Panc1 (cell line): ENCODE measurements at regions not wholly inside any gene's neighbourhood (a gene's known extent, or its start where the extent isn't known, plus 50 kb on each side); places are given as distances from the start of the nearest gene placed in this dataset.

ENCODE experiments used
- ATAC-seq: fragments of 200-7000 bp; cut with Tn5 transposase; 2 replicates; pipeline ENCODE4 v1.9.1; 2020; ENCODE audit warnings: mild to moderate bottlenecking, moderate library complexity
- BruUV-seq: library from RNA; stranded (reverse); fragments of 400-500 nt; replicated peaks from 2 replicates; lab custom pipeline; 2021; lab: Mats Ljungman, UMichigan
- CTCF ChIA-PET: fragments of 300-600 bp; sonication (Branson Sonifier 250); formaldehyde crosslinking; loops from one replicate; lab custom pipeline; 2022; ENCODE audit warnings: antibody characterized with exemption; lab: Charles Lee
- POLR2A ChIA-PET: fragments of 300-600 bp; sonication (Branson Sonifier 250); formaldehyde crosslinking; loops from one replicate; lab custom pipeline; 2022; ENCODE audit warnings: antibody characterized with exemption; lab: Charles Lee
- DNase-seq: peaks from one replicate; pipeline ENCODE4 v3.0.0-alpha.2; 2010; ENCODE audit warnings: low read depth, low spot score
- H3K27ac ChIP-seq: 2 replicates; pipeline ENCODE4 v1.5.1; 2011; ENCODE audit warnings: mild to moderate bottlenecking, low read length, inconsistent platforms
- H3K27me3 ChIP-seq: fragments of 200-500 bp; sonication (Bioruptor generic); 2 replicates; pipeline ENCODE4 v1.6.0; 2014; ENCODE audit warnings: low read length, inconsistent platforms; ENCODE audit not compliant: control insufficient read depth, insufficient read depth
- H3K36me3 ChIP-seq: fragments of 200-500 bp; sonication (Bioruptor generic); 2 replicates; pipeline ENCODE4 v1.5.1; 2014; ENCODE audit warnings: inconsistent platforms, mild to moderate bottlenecking, low read length, moderate library complexity; ENCODE audit not compliant: control insufficient read depth, insufficient read depth
- H3K4me1 ChIP-seq: 2 replicates; pipeline ENCODE4 v1.5.1; 2011; ENCODE audit warnings: inconsistent platforms, mild to moderate bottlenecking, low read length, moderate library complexity; ENCODE audit not compliant: control insufficient read depth, insufficient read depth
- H3K4me3 ChIP-seq, 2 experiments: 2 replicates each; pipeline ENCODE4 v1.5.1; 2011 to 2012; ENCODE audit warnings: low read depth in 2 of 2, low read length in 2 of 2, mild to moderate bottlenecking in 2 of 2, inconsistent platforms in 1 of 2, moderate library complexity in 1 of 2
- H3K9me3 ChIP-seq: fragments of 200-500 bp; sonication (Bioruptor generic); 2 replicates; pipeline ENCODE4 v1.5.1; 2014; ENCODE audit warnings: low read depth, mild to moderate bottlenecking, inconsistent platforms, low read length, moderate library complexity; ENCODE audit not compliant: control insufficient read depth, insufficient read depth
- POLR2AphosphoS5 ChIP-seq: IDR thresholded peaks from 2 replicates; pipeline ENCODE4 v1.6.1; 2012; ENCODE audit warnings: mild to moderate bottlenecking, low read depth, low read length, moderate library complexity
- SIN3A ChIP-seq: IDR thresholded peaks from 2 replicates; pipeline ENCODE4 v1.6.1; 2012; ENCODE audit warnings: low read depth, mild to moderate bottlenecking, low read length, moderate library complexity, borderline replicate concordance; ENCODE audit not compliant: insufficient read depth
- TCF7L2 ChIP-seq: IDR thresholded peaks from 2 replicates; pipeline ENCODE4 v1.6.1; 2011; ENCODE audit warnings: mild to moderate bottlenecking, low read depth, low read length, inconsistent platforms
- in situ Hi-C: cut with HindIII; loops from 2 replicates; pipeline ENCODE4 v1.10.0; 2016; ENCODE audit warnings: low sequenced_read_pairs, low pct_unique_long_range_greater_than_20kb
- intact Hi-C: fragments of 100-400 bp; cut with micrococcal nuclease; formaldehyde crosslinking; loops from one replicate; pipeline ENCODE4 v1.10.0; 2022; ENCODE audit not compliant: unreplicated experiment
- TF ChIP-seq, protein P1 (sequence below): fragments of 450-650 bp; IDR thresholded peaks from 2 replicates; pipeline ENCODE4 v1.5.1; 2017; ENCODE audit warnings: mild to moderate bottlenecking
- TF ChIP-seq, protein P2 (sequence below), 2 experiments: IDR thresholded peaks; 2 replicates each; pipeline ENCODE4 v1.6.1; 2011 to 2012; ENCODE audit warnings: low read depth in 2 of 2, control low read depth in 1 of 2, low read length in 1 of 2, mild to moderate bottlenecking in 1 of 2, moderate library complexity in 1 of 2; ENCODE audit not compliant: insufficient read depth in 1 of 2

GRCh38 chr7:25626451-25627131 lies 398.3 kb upstream of the NPVF start:
- no TSS peak for BruUV-seq
- Histone ChIP-seq H3K27me3 (peaks cover 5% of the 10 kb centered on the region), H3K27ac (no peak overlapping the region), H3K36me3 (no peaks in the 10 kb centered on the region), H3K4me1 (no peaks in the 10 kb centered on the region), H3K9me3 (no peaks in the 10 kb centered on the region), H3K4me3 (no peak overlapping the region)
- ATAC-seq, result no peak
- in situ Hi-C loops (no loop called here), intact Hi-C loops (no loop called here)
- TF ChIP-seq, protein P1, sequence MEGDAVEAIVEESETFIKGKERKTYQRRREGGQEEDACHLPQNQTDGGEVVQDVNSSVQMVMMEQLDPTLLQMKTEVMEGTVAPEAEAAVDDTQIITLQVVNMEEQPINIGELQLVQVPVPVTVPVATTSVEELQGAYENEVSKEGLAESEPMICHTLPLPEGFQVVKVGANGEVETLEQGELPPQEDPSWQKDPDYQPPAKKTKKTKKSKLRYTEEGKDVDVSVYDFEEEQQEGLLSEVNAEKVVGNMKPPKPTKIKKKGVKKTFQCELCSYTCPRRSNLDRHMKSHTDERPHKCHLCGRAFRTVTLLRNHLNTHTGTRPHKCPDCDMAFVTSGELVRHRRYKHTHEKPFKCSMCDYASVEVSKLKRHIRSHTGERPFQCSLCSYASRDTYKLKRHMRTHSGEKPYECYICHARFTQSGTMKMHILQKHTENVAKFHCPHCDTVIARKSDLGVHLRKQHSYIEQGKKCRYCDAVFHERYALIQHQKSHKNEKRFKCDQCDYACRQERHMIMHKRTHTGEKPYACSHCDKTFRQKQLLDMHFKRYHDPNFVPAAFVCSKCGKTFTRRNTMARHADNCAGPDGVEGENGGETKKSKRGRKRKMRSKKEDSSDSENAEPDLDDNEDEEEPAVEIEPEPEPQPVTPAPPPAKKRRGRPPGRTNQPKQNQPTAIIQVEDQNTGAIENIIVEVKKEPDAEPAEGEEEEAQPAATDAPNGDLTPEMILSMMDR, result no peak
- TF ChIP-seq POLR2AphosphoS5, result no peak
- TF ChIP-seq TCF7L2, result no peak
- TF ChIP-seq, protein P2, sequence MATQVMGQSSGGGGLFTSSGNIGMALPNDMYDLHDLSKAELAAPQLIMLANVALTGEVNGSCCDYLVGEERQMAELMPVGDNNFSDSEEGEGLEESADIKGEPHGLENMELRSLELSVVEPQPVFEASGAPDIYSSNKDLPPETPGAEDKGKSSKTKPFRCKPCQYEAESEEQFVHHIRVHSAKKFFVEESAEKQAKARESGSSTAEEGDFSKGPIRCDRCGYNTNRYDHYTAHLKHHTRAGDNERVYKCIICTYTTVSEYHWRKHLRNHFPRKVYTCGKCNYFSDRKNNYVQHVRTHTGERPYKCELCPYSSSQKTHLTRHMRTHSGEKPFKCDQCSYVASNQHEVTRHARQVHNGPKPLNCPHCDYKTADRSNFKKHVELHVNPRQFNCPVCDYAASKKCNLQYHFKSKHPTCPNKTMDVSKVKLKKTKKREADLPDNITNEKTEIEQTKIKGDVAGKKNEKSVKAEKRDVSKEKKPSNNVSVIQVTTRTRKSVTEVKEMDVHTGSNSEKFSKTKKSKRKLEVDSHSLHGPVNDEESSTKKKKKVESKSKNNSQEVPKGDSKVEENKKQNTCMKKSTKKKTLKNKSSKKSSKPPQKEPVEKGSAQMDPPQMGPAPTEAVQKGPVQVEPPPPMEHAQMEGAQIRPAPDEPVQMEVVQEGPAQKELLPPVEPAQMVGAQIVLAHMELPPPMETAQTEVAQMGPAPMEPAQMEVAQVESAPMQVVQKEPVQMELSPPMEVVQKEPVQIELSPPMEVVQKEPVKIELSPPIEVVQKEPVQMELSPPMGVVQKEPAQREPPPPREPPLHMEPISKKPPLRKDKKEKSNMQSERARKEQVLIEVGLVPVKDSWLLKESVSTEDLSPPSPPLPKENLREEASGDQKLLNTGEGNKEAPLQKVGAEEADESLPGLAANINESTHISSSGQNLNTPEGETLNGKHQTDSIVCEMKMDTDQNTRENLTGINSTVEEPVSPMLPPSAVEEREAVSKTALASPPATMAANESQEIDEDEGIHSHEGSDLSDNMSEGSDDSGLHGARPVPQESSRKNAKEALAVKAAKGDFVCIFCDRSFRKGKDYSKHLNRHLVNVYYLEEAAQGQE (IDR thresholded peaks at IDR 0.05; ENCODE audit: insufficient read depth in 1 of 2, low read depth in 2 of 2, low read length in 1 of 2), result no peak
- DNase-seq, result no peak
- ChIA-PET POLR2A (no interaction called here), CTCF (interaction anchor here (0.5 kb wide), 1 partner anchor 733 kb away, joined by 7 read pairs; no protein-coding TSS in a partner anchor)

DNA sequence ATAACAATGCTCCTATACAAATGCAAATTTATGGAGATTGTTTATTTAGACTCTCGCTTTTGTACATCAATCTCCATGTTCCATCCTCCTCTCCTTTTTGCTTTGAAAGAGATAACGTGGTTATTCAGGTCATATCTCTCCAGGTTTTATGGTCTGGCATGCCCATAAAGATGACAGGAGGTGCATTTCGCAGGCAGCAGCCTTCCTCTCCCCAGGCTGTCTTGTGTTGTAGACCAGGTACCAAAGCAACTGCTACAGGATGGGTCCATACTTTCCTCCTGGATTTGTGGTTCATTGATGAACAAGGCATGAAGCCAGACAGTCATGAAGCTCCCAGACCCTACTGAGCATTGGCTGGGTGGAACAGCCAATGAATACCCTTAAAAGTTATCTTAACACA lies 400.2 kb upstream of the NPVF start:
- Histone ChIP-seq H3K27me3 (peaks cover 13% of the 10 kb centered on the region), H3K9me3 (no peaks in the 10 kb centered on the region), H3K4me3 (no peak overlapping the region), H3K4me1 (no peaks in the 10 kb centered on the region), H3K36me3 (no peaks in the 10 kb centered on the region), H3K27ac (no peak overlapping the region)
- no peak for ATAC-seq
- TF ChIP-seq SIN3A (no peak), TCF7L2 (no peak), POLR2AphosphoS5 (no peak)
- TF ChIP-seq, protein P2 (IDR thresholded peaks at IDR 0.05; ENCODE audit: insufficient read depth in 1 of 2, low read depth in 2 of 2, low read length in 1 of 2), result no peak
- TF ChIP-seq, protein P1, result no peak
- no TSS peak for BruUV-seq
- POLR2A ChIA-PET, result no interaction called here
- in situ Hi-C loops, result no loop called here
- intact Hi-C loops, result no loop called here
- DNase-seq, result no peak
- CTCF ChIA-PET, result no interaction called here
